ENCODE measurements at regions not wholly inside any gene's neighbourhood (a gene's known extent, or its start where the extent isn't known, plus 50 kb on each side); places are given as distances from the start of the nearest gene placed in this dataset.

GRCh38 chr3:152760024-152760563 is 74.8 kb upstream of the P2RY1 start:
- DNase-seq (ENCODE audit: insufficient read length, low spot score, missing footprints): no peak
- no peaks in the 10 kb centered on the region for H3K79me2 ChIP-seq (ENCODE audit: insufficient read depth, low read length)
- no peak overlapping the region for H3K27ac ChIP-seq (ENCODE audit: low read depth, low read length)
- TF ChIP-seq, protein P1, sequence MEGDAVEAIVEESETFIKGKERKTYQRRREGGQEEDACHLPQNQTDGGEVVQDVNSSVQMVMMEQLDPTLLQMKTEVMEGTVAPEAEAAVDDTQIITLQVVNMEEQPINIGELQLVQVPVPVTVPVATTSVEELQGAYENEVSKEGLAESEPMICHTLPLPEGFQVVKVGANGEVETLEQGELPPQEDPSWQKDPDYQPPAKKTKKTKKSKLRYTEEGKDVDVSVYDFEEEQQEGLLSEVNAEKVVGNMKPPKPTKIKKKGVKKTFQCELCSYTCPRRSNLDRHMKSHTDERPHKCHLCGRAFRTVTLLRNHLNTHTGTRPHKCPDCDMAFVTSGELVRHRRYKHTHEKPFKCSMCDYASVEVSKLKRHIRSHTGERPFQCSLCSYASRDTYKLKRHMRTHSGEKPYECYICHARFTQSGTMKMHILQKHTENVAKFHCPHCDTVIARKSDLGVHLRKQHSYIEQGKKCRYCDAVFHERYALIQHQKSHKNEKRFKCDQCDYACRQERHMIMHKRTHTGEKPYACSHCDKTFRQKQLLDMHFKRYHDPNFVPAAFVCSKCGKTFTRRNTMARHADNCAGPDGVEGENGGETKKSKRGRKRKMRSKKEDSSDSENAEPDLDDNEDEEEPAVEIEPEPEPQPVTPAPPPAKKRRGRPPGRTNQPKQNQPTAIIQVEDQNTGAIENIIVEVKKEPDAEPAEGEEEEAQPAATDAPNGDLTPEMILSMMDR (IDR thresholded peaks at IDR 0.05; ENCODE audit: extremely low read depth, low read depth, low read length): no peak
- no peaks in the 10 kb centered on the region for H3K27me3 ChIP-seq (ENCODE audit: insufficient read depth, low read length)
- no peaks in the 10 kb centered on the region for H4K20me1 ChIP-seq (ENCODE audit: insufficient read depth, low read length)
- H3K36me3 ChIP-seq (ENCODE audit: insufficient read depth, low read length): no peaks in the 10 kb centered on the region
- H3K4me1 ChIP-seq (ENCODE audit: insufficient read depth, low read length): no peaks in the 10 kb centered on the region
- H3K4me3 ChIP-seq (ENCODE audit: insufficient read depth, low read length): no peak overlapping the region
- no peak overlapping the region for H3K4me2 ChIP-seq (ENCODE audit: insufficient read depth, low read length)
- no peaks in the 10 kb centered on the region for H3K9me3 ChIP-seq (ENCODE audit: low read depth, low read length)
- H2AFZ ChIP-seq (ENCODE audit: low read length): no peak overlapping the region

- Histone ChIP-seq H3K4me1 (ENCODE audit: insufficient read depth, low read length) (no peaks in the 10 kb centered on the region), H3K27ac (ENCODE audit: low read depth, low read length) (no peak overlapping the region), H3K27me3 (ENCODE audit: insufficient read depth, low read length) (no peaks in the 10 kb centered on the region), H3K4me2 (ENCODE audit: insufficient read depth, low read length) (no peak overlapping the region), H2AFZ (ENCODE audit: low read length) (no peak overlapping the region), H3K9me3 (ENCODE audit: low read depth, low read length) (no peaks in the 10 kb centered on the region), H4K20me1 (ENCODE audit: insufficient read depth, low read length) (no peaks in the 10 kb centered on the region), H3K36me3 (ENCODE audit: insufficient read depth, low read length) (no peaks in the 10 kb centered on the region), H3K79me2 (ENCODE audit: insufficient read depth, low read length) (no peaks in the 10 kb centered on the region), H3K4me3 (ENCODE audit: insufficient read depth, low read length) (no peak overlapping the region)
- TF ChIP-seq, protein P1 (IDR thresholded peaks at IDR 0.05; ENCODE audit: extremely low read depth, low read depth, low read length): no peak
- no peak for DNase-seq (ENCODE audit: insufficient read length, low spot score, missing footprints)
Observed at GRCh38 chr3:152760591-152760990, 74.3 kb upstream of the P2RY1 start.

- no peaks in the 10 kb centered on the region for H4K20me1 ChIP-seq (ENCODE audit: insufficient read depth, low read length)
- H2AFZ ChIP-seq (ENCODE audit: low read length): no peak overlapping the region
- no peak overlapping the region for H3K27ac ChIP-seq (ENCODE audit: low read depth, low read length)
- H3K9me3 ChIP-seq (ENCODE audit: low read depth, low read length): no peaks in the 10 kb centered on the region
- no peak for DNase-seq (ENCODE audit: insufficient read length, low spot score, missing footprints)
- no peak overlapping the region for H3K4me3 ChIP-seq (ENCODE audit: insufficient read depth, low read length)
- H3K4me1 ChIP-seq (ENCODE audit: insufficient read depth, low read length): no peaks in the 10 kb centered on the region
- no peaks in the 10 kb centered on the region for H3K36me3 ChIP-seq (ENCODE audit: insufficient read depth, low read length)
- TF ChIP-seq, protein P1 (IDR thresholded peaks at IDR 0.05; ENCODE audit: extremely low read depth, low read depth, low read length): no peak
- H3K27me3 ChIP-seq (ENCODE audit: insufficient read depth, low read length): no peaks in the 10 kb centered on the region
- H3K79me2 ChIP-seq (ENCODE audit: insufficient read depth, low read length): no peaks in the 10 kb centered on the region
- H3K4me2 ChIP-seq (ENCODE audit: insufficient read depth, low read length): no peak overlapping the region
Observed at GRCh38 chr3:152768478-152768877, 66.5 kb upstream of the P2RY1 start.

- Histone ChIP-seq H2AFZ (ENCODE audit: low read length) (no peak overlapping the region), H4K20me1 (ENCODE audit: insufficient read depth, low read length) (no peaks in the 10 kb centered on the region), H3K36me3 (ENCODE audit: insufficient read depth, low read length) (no peaks in the 10 kb centered on the region), H3K4me2 (ENCODE audit: insufficient read depth, low read length) (no peak overlapping the region), H3K27me3 (ENCODE audit: insufficient read depth, low read length) (no peaks in the 10 kb centered on the region), H3K9me3 (ENCODE audit: low read depth, low read length) (no peaks in the 10 kb centered on the region), H3K4me1 (ENCODE audit: insufficient read depth, low read length) (no peaks in the 10 kb centered on the region), H3K4me3 (ENCODE audit: insufficient read depth, low read length) (no peak overlapping the region), H3K27ac (ENCODE audit: low read depth, low read length) (no peak overlapping the region), H3K79me2 (ENCODE audit: insufficient read depth, low read length) (no peaks in the 10 kb centered on the region)
- DNase-seq (ENCODE audit: insufficient read length, low spot score, missing footprints): no peak
- TF ChIP-seq, protein P1 (IDR thresholded peaks at IDR 0.05; ENCODE audit: extremely low read depth, low read depth, low read length): no peak
Observed at GRCh38 chr3:152769523-152769922, 65.4 kb upstream of the P2RY1 start.

Data from osteoblast (primary cell).